HG03558 (cell line): ENCODE measurements at regions not wholly inside any gene's neighbourhood (a gene's known extent, or its start where the extent isn't known, plus 50 kb on each side); places are given as distances from the start of the nearest gene placed in this dataset.

Source experiments
- ATAC-seq: cut with Tn5 transposase; IDR thresholded peaks from one replicate; pipeline ENCODE4 v1.9.1; 2021; ENCODE audit warnings: moderate number of reproducible peaks; ENCODE audit not compliant: unreplicated experiment; ENCODE audit errors: extremely low read depth

DNA sequence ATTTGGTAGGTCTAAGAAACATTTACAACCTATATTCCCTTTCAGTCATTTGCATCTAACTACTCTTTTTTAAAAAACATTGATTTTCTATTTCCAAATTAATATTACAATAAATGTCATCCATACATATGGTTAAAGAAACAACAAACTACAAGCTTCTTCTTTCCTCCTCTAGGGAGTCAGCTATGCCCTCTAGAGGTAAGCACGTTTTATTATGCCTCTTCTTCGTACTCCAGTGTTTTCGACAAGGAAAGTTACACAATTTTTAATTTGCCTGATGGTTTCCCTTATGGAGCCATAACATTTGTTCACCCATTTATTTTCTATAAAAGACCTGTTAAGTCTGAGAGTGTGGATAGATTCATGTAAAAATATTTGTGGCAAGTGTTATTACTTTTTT lies 183.4 kb upstream of the CDH7 start:
- no peak for ATAC-seq

DNA sequence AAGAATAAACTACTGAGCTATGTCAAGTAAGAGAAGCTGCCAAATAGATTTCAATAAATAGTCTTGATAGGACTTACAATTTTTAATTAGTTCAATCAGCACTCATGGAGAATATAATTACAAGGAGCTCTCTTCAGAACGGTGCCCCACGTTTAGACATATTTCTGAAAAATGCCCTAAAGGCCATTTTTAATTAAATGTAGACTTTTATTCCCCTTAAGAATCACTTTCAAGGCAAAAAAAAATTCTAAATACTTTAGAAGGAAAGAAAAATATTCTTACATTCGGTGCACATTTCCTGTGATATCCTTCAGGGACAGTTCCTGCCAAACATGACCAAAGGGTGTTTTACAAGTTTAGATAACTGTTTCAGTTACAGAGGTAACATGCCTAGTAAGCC lies 202.5 kb upstream of the CDH7 start:
- ATAC-seq, result no peak

DNA sequence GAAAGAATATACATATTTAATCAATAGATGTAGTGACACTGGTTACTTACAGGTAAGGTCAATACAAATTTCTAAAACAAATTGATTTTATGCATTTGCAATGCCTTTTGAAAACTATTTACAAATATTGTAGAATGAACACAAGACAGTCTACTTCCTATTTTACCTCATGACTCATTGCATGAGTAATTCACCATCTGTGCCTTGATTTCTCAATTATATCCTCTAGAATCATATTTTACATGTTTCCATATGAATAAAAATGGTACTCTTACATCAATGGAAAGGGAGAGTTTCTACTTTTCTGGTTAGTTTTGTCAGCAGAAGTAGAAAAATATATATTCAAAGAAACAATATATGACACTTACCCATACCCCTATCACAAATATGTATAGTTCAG lies 203.8 kb upstream of the CDH7 start:
- no peak for ATAC-seq

GRCh38 chr18:65544701-65545100 lies 206.1 kb upstream of the CDH7 start:
- ATAC-seq, result no peak

GRCh38 chr18:65527879-65528633 lies 222.8 kb upstream of the CDH7 start:
- ATAC-seq, result no peak

- no peak for ATAC-seq
Measured at GRCh38 chr18:65526099-65526498, 224.7 kb upstream of the CDH7 start.

DNA sequence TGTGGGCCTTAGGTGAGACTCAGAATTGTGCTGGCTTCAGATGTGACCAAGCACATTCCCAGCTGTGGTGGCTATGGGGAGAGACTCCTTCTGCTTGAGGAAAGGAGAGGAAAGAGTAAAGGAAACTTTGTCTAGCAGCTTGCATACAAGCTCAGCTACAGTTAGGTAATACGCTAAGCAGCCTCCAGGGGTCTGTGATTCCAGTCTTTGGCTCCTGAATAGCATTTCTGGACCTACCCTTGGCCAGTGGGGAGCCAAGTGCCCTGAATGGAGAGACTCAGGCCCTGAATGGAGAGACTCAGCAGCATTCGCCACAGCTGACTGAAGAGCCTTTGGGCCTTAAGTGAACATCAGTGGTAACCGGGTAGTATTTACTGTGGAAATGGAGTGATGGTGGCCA lies 227.4 kb upstream of the CDH7 start:
- no peak for ATAC-seq

- ATAC-seq, result no peak
Measured at GRCh38 chr18:65522907-65523306, 227.9 kb upstream of the CDH7 start.

DNA sequence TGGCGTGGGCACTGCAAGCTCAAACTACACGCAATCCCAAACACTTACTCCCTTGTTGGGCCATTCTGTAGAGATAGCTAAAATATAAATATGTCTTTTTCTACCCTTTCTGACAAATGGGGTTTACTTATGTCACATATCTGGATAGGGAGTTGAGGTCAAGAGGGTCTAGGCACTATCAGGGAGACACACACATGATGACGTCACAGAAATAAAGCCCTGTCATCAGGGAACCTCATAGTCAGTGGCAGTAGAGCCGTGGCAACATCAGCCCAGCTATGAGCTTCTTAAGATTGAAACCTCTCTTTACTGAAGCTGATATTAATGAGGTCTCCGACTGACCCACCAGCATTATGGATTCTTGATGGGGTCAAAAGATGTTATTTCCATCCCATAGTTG lies 234.6 kb upstream of the CDH7 start:
- ATAC-seq, result no peak

DNA sequence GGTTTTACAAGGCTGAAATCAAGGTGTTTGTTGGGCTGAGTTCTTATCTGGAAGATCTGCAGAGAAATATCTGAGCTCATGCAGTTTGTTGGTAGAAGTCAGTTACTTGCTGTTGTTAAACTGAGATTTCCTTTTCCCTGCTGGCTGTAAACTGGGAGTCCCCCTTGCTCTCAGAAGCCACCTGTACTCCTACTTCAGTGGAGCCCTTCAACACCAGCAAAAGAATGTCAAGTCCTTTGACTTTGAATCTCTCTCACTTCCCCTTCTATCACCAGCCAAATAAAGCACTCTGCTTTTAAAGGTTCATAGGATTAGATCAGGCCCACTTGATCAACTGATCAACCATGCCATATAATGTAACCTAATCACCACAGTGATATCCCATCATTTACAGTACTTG lies 252.2 kb upstream of the CDH7 start:
- ATAC-seq, result no peak

DNA sequence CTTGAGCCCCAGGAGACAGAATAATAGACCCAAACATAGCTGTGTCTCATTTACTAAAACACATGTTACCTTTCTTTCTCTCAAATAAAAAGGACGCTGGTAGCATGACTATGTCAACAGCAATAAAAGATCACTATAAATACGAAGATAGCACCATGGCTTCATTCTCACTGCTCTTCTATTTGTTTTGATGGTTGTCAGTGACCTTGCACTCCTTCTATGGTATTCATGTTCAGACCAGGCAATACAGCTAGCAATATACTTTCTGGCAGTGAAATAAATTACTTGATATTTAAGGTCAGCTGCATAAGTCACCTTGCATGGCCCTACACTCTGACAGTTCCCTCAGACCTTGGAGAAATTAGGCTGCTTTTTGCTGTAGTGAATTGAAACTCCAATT lies 263.2 kb upstream of the CDH7 start:
- no peak for ATAC-seq

DNA sequence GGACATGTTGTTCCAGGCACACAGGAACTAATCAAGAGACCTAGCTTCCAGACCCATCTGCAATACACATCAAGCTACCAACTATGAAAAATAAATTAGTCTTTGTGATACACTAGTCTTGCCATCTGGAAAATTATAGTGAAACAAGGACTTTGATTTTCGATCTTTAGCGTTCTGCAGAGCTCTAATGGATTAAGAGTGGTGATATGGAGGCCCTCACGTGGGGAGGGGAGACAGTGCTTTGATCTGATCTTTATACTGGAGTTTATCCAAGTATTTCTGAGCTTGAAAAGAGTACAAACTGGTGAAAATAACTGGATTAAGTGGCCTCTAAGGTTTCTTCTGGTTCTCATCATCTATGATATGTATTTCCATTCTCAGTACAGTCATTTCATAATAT lies 273.4 kb upstream of the CDH7 start:
- no peak for ATAC-seq

DNA sequence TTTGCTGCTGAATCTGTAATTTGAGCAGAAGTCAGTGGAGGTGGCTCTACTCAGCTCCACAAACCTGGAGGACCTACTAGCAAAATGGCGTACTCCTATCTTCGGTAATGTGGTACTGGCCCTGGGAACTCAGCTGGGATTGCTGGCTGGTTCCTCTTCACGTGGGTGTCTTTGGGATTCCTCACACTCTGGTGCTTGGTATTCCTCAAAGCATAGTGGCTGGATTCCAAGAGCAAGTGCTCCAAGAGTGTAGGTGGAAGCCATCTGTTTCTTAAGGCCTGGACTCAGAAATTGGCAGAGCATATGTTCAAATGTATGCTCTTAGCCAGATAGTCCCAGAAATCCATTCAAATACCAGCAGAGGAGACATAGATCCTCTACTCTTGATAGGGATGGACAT lies 281.9 kb upstream of the CDH7 start:
- ATAC-seq, result no peak

- no peak for ATAC-seq
Measured at GRCh38 chr18:65464361-65464760, 286.5 kb upstream of the CDH7 start.

GRCh38 chr18:65459741-65460140 lies 291.1 kb upstream of the CDH7 start:
- ATAC-seq, result no peak

DNA sequence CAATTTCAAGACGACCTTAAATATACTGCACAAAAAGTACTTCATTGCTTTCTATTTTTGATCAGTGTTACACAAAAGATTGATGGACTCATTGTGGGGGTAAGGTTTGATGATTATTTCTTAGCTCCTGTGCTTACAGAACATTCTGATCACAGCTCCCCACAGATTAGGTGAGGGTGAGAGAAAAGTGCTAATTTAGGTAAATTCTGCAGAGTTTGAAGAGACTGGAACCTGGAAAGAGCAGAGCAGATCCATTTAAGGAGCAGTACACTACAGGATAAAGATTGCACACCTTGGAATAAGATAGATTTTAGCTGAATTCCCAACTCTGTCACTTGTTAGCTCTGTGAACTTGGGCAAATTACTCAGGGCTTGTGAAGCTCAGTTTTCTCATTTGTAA lies 291.9 kb upstream of the CDH7 start:
- no peak for ATAC-seq

GRCh38 chr18:65439188-65439587 lies 311.6 kb upstream of the CDH7 start:
- no peak for ATAC-seq

DNA sequence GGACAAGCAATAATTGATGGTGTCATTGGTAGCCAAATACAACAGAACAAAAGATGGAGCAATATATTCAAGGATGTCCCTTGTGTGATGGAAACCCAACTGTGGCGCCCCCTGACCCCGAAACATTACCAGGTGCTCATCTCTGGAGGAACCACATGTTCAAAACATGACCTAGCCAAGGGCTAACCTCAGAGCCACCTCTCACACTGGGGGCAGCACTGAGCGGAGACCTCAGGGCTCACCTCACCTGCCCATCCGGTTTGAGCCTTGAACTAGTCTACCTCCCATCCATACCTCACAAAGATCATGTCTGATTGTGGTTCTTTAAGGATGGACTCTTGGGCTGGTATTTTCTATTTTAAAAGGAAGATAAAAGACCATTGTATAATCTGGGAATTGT lies 314.4 kb upstream of the CDH7 start:
- no peak for ATAC-seq

- no peak for ATAC-seq
Measured at GRCh38 chr18:65435534-65435933, 315.3 kb upstream of the CDH7 start.

GRCh38 chr18:65429601-65430000 lies 321.2 kb upstream of the CDH7 start:
- ATAC-seq, result no peak

DNA sequence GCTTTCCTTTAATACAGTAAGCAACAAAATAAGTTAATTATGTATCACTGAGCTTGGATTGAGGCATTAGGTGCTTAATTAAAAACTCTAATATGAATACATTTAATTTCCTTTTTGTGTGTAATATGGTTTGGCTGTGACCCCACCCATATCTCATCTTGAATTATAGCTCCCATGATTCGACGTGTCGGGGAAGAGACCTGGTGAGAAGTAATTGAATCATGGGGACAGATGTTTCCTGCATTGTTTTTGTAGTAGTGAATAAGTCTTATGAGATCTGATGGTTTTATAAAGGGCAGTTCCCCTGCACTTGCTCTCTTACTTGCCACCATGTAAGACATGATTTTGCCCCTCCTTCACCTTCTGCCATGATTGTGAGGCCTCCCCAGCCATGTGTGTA lies 325.4 kb upstream of the CDH7 start:
- no peak for ATAC-seq

DNA sequence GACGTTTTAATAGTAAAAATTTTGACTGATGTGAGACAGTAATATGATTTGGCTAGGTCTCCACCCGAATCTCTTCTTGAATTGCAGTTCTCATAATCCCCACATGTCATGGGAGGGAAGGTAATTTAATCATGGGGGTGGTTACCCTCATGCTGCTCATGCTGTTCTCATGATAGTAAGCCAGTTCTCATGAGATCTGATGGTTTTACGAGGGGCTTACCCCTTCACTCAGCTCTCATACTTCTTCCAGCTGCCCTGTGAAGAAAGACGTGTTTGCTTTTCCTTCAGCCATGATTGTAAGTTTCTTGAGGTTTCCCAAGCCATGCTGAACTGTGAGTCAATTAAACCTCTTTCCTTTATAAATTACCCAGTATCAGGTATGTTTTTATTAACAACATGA lies 327.0 kb upstream of the CDH7 start:
- ATAC-seq, result no peak
